Caco-2 (cell line): ENCODE measurements at regions not wholly inside any gene's neighbourhood (a gene's known extent, or its start where the extent isn't known, plus 50 kb on each side); places are given as distances from the start of the nearest gene placed in this dataset.

Experiments used
- BruUV-seq: library from RNA; stranded (reverse); fragments of 400-500 nt; replicated peaks from 2 replicates; lab custom pipeline; 2021; lab: Mats Ljungman, UMichigan
- CTCF ChIA-PET: fragments of 300-600 bp; sonication (Branson Sonifier 250); formaldehyde crosslinking; loops from one replicate; lab custom pipeline; 2022; ENCODE audit warnings: antibody characterized with exemption; lab: Charles Lee
- POLR2A ChIA-PET: fragments of 300-600 bp; sonication (Branson Sonifier 250); formaldehyde crosslinking; loops from one replicate; lab custom pipeline; 2022; ENCODE audit warnings: antibody characterized with exemption; lab: Charles Lee
- DNase-seq, 2 experiments: peaks; one replicate each; pipeline versions ENCODE4 v3.0.0 to v3.0.0-alpha.2; 2020 to 2022
- H3K27me3 ChIP-seq: replicated peaks from 2 replicates; pipeline ENCODE4 v1.6.0; 2011; ENCODE audit warnings: low read length; ENCODE audit not compliant: control insufficient read depth, insufficient read depth
- H3K36me3 ChIP-seq: 2 replicates; pipeline ENCODE4 v1.5.1; 2011; ENCODE audit warnings: low read length; ENCODE audit not compliant: control insufficient read depth, insufficient read depth
- H3K4me1 ChIP-seq: fragments of 250-450 bp; sonication (Bioruptor Pico); 2 replicates; pipeline ENCODE4 v1.5.1; 2020; ENCODE audit warnings: mild to moderate bottlenecking
- H3K4me3 ChIP-seq: 2 replicates; pipeline ENCODE4 v1.5.1; 2011; ENCODE audit warnings: low read depth, mild to moderate bottlenecking, control low read depth, low read length
- H3K9me3 ChIP-seq: fragments of 250-450 bp; sonication (Bioruptor Pico); 2 replicates; pipeline ENCODE4 v1.5.1; 2020; ENCODE audit warnings: mild to moderate bottlenecking, moderate library complexity
- H3K27ac Mint-ChIP-seq: one replicate; pipeline ENCODE4 v1.8.0; 2022; ENCODE audit warnings: mixed read lengths; ENCODE audit not compliant: unreplicated experiment
- H3K27me3 Mint-ChIP-seq: one replicate; pipeline ENCODE4 v1.8.0; 2022; ENCODE audit warnings: mixed read lengths; ENCODE audit not compliant: insufficient read depth, unreplicated experiment
- H3K36me3 Mint-ChIP-seq: one replicate; pipeline ENCODE4 v1.8.0; 2022; ENCODE audit warnings: mild to moderate bottlenecking, mixed read lengths; ENCODE audit not compliant: insufficient read depth, unreplicated experiment
- H3K4me1 Mint-ChIP-seq: one replicate; pipeline ENCODE4 v1.8.0; 2022; ENCODE audit warnings: low read depth, mixed read lengths; ENCODE audit not compliant: unreplicated experiment
- H3K4me3 Mint-ChIP-seq: one replicate; pipeline ENCODE4 v1.8.0; 2022; ENCODE audit warnings: mild to moderate bottlenecking, moderate library complexity, mixed read lengths; ENCODE audit not compliant: unreplicated experiment
- H3K9me3 Mint-ChIP-seq: one replicate; pipeline ENCODE4 v1.8.0; 2022; ENCODE audit warnings: mixed read lengths; ENCODE audit not compliant: unreplicated experiment
- CTCF ChIP-seq, 2 experiments: fragments of 200-600 bp in 1 of 2; IDR thresholded peaks; 1 replicate in 1 of 2; 2 replicates in 1 of 2; pipeline versions ENCODE4 v1.5.1 to v1.8.0; 2011 to 2022; ENCODE audit warnings: antibody characterized with exemption in 1 of 2, control low read depth in 1 of 2, inconsistent platforms in 1 of 2, low read depth in 1 of 2, low read length in 1 of 2, mild to moderate bottlenecking in 1 of 2, moderate library complexity in 1 of 2; ENCODE audit not compliant: insufficient read depth in 1 of 2, severe bottlenecking in 1 of 2, unreplicated experiment in 1 of 2
- intact Hi-C: fragments of 100-400 bp; cut with micrococcal nuclease; formaldehyde crosslinking; loops from one replicate; pipeline ENCODE4 v1.10.0; 2022; ENCODE audit not compliant: unreplicated experiment

- DNase-seq = no peak
- no peak overlapping the region for H3K4me3 ChIP-seq
- no peaks in the 10 kb centered on the region for H3K4me1 Mint-ChIP-seq
- no peaks in the 10 kb centered on the region for H3K36me3 ChIP-seq
- BruUV-seq = no TSS peak
- no peaks in the 10 kb centered on the region for H3K9me3 Mint-ChIP-seq
- H3K9me3 ChIP-seq = no peaks in the 10 kb centered on the region
- intact Hi-C loops = no loop called here
- no peak for TF ChIP-seq CTCF (IDR thresholded peaks at IDR 0.05; ENCODE audit: insufficient read depth in 1 of 2, low read depth in 1 of 2, low read length in 1 of 2, severe bottlenecking in 1 of 2, unreplicated experiment in 1 of 2)
- H3K27ac Mint-ChIP-seq = no peak overlapping the region
- no peaks in the 10 kb centered on the region for H3K27me3 ChIP-seq
- no peaks in the 10 kb centered on the region for H3K27me3 Mint-ChIP-seq
- H3K36me3 Mint-ChIP-seq = no peaks in the 10 kb centered on the region
- POLR2A ChIA-PET = no interaction called here
- no peak overlapping the region for H3K4me3 Mint-ChIP-seq
- CTCF ChIA-PET = no interaction called here
- no peaks in the 10 kb centered on the region for H3K4me1 ChIP-seq
These were observed 633.2 kb downstream of the DMRTA1 start for GRCh38 chr9:23079798-23080197.

GRCh38 chr9:23081377-23081776, 634.8 kb downstream of the DMRTA1 start:
- DNase-seq = no peak
- Histone ChIP-seq H3K4me3 (no peak overlapping the region), H3K27me3 (no peaks in the 10 kb centered on the region), H3K36me3 (no peaks in the 10 kb centered on the region), H3K9me3 (no peaks in the 10 kb centered on the region), H3K4me1 (no peaks in the 10 kb centered on the region)
- no peak overlapping the region for H3K27ac Mint-ChIP-seq
- no peaks in the 10 kb centered on the region for H3K36me3 Mint-ChIP-seq
- ChIA-PET CTCF (no interaction called here), POLR2A (no interaction called here)
- no peaks in the 10 kb centered on the region for H3K9me3 Mint-ChIP-seq
- intact Hi-C loops = no loop called here
- H3K4me3 Mint-ChIP-seq = no peak overlapping the region
- H3K4me1 Mint-ChIP-seq = no peaks in the 10 kb centered on the region
- no TSS peak for BruUV-seq
- H3K27me3 Mint-ChIP-seq = no peaks in the 10 kb centered on the region
- no peak for TF ChIP-seq CTCF (IDR thresholded peaks at IDR 0.05; ENCODE audit: insufficient read depth in 1 of 2, low read depth in 1 of 2, low read length in 1 of 2, severe bottlenecking in 1 of 2, unreplicated experiment in 1 of 2)

- H3K27me3 Mint-ChIP-seq = peaks cover 2% of the 10 kb centered on the region
- no peaks in the 10 kb centered on the region for H3K4me1 ChIP-seq
- no peaks in the 10 kb centered on the region for H3K36me3 Mint-ChIP-seq
- peak in 1 of 2 experiments; percentile 15 for DNase-seq
- H3K4me3 ChIP-seq = no peak overlapping the region
- H3K4me3 Mint-ChIP-seq = no peak overlapping the region
- intact Hi-C loops = loop anchor here (2.0 kb wide), 1 partner anchor 276 kb away; no protein-coding TSS in a partner anchor
- no peaks in the 10 kb centered on the region for H3K27me3 ChIP-seq
- no peaks in the 10 kb centered on the region for H3K9me3 Mint-ChIP-seq
- TF ChIP-seq CTCF (IDR thresholded peaks at IDR 0.05; ENCODE audit: insufficient read depth in 1 of 2, low read depth in 1 of 2, low read length in 1 of 2, severe bottlenecking in 1 of 2, unreplicated experiment in 1 of 2) = no peak
- no peaks in the 10 kb centered on the region for H3K9me3 ChIP-seq
- no peaks in the 10 kb centered on the region for H3K36me3 ChIP-seq
- ChIA-PET POLR2A (no interaction called here), CTCF (interaction anchor here (0.6 kb wide), 1 partner anchor 139 kb away, joined by 4 read pairs; no protein-coding TSS in a partner anchor)
- no peaks in the 10 kb centered on the region for H3K4me1 Mint-ChIP-seq
- no TSS peak for BruUV-seq
- H3K27ac Mint-ChIP-seq = no peak overlapping the region
These were observed 642.3 kb downstream of the DMRTA1 start for GRCh38 chr9:23088932-23089364.
